SK-N-DZ (cell line): ENCODE measurements at regions not wholly inside any gene's neighbourhood (a gene's known extent, or its start where the extent isn't known, plus 50 kb on each side); places are given as distances from the start of the nearest gene placed in this dataset.

Source experiments
- DNase-seq: peaks from one replicate; pipeline ENCODE4 v3.0.0-alpha.2; 2015; ENCODE audit warnings: low spot score

DNA sequence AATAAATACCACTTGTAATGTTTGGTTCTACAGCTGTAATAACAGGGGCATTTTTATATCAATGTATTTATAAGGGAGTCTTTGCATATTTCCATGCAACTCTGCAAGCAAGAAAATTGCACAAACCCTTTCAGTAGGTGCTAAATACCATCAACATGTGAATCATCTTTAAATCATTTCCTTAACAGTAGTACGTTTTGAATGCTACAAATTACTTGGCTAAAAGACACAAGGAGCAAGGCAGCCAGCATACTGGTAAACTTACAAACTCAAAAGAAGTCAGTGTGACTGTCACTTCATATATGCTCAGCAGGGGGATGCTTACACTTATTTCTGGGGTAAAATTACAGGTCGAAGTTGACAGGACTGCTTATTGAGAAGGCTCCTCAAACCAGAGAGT is 402.4 kb downstream of the EFNB2 start:
- DNase-seq: no peak

DNA sequence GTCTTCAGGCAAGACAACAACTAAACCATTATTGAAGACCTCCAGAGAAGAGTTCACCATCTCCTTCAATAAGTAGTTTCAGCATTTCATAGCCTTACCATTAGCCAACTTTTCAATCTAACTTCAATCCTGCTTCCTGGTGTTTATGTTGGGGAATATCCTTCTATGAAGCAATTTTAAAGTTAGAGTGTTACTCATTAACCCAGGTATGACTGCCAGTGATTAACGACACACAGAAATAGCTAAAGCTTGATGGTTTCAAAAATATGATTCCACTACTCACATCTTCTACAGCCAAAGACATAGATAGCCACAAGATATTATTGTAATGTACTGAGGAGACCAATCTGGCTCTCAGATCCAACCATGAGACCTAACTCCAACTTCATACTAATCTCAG is 403.2 kb downstream of the EFNB2 start:
- no peak for DNase-seq

DNA sequence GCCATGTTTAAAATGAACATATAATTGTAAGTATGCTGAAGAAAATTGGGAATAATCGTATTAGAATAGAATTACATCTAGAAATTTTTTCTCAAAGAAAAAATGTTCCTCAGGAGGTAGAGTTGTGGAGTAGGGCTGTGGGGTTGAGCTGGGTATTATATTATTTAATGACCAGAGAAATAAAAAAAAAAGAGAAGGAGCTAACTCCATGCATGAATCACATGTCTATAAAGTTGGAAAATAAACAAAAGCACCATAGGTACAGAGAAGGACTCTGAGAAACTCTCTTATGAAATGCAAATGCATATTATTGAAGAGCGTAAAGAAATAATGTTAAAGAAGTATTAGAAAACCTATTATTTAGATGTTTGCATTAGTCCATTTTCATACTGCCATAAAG is 405.5 kb downstream of the EFNB2 start:
- no peak for DNase-seq

DNA sequence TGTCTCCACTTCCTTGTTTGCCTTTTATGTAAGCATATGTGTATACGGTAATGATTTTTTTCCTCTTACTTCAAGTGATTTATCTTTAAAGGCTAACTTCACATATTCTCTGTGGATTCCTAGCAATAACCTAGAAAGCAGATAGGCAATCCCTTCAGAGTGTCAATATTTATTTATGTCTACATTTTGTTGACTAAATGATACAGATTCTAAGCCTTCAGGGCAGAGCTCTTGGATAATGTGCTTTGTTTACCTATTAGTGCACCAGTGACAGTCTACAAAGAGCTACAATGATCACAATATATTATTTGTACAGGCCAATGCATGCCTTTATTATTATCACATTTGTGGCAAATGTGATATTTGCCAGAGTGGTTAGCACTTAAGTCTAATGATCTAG is 406.2 kb downstream of the EFNB2 start:
- DNase-seq: no peak

DNA sequence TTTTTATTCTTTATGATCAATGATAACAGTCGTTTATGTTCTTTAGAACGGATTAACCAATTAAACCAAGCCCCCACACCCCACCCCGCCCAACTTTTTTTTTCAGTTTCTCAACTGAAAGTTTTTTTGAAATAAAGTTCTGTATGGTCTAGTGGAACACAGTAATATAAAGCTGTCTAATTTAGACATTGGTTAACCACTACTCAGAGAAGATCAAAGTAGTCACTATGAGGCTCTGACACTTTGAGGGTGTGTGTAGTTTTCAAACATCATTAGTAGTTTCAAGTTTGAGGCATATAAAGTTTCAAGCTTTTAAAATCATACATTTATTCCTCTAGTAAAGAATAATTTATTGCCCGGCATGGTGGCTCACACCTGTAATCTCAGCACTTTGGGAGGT is 413.2 kb downstream of the EFNB2 start:
- no peak for DNase-seq

DNA sequence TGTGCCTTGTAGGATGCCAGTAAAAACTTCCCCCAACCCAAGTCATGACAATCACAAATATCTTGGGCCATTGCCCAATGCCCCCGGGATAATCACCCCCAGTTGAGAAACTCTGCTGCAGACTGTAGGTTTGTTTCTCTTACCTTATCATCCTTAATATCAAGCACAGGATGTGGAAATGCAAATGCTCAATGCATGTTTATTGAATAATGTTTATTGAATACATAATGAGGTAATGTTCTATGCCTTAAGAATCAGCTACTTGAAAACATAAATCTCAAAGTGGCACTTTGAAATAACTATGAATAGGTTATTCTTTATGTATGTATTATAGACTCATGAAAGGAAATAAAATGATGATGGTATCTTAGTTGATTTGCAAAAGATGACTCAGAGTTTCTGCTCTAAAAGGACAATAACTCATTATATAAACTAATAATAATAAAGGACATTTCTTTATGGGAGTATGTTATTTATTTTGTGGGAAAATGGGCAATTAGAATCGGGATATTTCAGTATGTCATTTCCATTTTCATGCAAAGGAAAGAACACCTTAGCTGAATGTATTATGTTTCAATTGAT is 414.2 kb downstream of the EFNB2 start:
- DNase-seq: no peak

DNA sequence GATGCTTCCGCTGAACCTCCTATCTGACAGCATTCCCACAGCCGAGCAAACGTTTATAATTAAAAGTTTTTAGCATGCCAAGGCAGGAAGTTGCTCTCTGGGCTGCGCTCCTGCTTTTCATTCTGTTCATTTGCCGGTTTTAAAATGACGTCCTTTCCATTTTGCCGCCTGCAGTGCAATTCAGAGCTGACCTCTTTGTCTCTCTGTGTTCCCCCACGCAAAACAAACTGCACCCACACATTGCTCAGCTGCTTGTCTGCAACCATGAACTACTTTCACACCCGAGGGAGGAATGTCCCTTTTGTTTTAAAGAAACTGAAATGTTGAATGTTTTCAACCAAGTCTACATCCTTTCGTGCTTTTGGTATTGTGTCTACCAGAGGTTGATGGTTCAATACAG is 416.5 kb downstream of the EFNB2 start:
- no peak for DNase-seq

DNA sequence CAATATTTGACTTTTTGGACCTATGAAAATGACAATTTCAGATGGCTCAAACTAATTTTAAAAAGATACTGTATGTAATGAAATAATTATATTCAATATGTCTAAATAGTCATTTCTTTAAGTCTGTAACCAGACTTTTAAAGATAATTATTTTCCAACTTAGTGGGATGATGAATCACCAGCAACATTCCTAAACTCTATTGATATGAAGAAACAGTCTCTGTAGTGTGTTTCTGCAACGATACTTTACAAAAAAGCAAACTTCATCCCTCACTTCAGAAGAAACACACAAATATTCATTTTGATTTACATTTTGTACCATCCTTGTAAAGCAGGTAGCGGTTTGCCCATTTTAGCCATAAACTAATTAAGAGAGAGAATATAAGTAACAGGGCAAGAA is 417.4 kb downstream of the EFNB2 start:
- no peak for DNase-seq

DNA sequence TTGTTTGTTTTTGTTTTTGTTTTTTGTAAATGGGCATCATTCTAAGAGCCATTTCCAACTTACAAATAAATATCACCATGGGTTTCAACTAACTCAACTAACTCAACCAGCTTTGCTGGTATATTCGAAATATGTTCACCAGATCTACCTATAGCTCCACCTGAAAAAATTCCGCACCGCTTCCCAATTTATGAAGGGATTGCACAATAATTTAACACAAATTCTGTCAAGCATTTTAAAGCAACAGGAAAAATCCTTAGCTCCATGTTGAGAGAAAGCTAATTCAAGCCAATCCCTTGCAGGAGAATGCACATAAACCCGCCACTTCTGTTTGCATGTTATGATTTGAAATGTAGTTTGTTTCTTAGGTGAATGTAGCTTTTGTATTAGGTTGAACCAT is 417.8 kb downstream of the EFNB2 start:
- no peak for DNase-seq

DNA sequence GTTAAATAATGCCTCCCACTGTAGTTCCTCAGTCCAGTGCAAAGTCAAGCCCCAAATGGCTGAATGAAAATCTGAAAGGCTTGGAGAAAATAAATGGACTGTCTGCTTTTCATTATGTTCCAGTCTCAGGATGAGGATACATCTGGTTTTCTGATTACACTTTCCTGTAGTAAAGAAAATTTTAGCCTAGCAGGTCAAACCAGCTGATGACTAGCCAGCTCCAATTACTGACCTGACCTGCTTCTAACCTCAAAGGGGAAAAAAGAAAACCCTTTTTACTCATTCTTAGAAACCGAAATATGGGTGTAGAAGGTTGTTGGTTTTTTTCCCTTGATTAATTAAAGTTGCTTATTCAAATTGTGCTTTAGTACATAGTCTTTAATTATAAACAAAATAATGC is 418.4 kb downstream of the EFNB2 start:
- DNase-seq: no peak

DNA sequence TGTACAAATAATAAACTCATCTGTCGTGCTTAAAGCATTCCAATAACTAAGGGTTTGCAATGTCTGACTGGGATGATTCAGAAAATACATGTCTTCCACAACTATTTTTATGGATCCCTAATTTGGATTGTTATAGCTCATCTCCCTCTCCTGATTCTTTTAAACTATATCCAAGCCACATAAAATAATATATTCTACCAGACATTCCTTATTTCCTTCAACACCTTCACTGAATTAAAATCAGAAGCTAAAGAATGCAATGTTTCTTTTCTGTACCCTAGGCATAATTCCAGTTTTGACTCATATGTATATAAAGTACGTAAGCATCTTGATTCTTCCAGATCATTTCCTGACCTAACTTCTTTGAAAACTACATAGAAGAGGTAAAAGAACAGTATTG is 420.4 kb downstream of the EFNB2 start:
- DNase-seq: no peak

DNA sequence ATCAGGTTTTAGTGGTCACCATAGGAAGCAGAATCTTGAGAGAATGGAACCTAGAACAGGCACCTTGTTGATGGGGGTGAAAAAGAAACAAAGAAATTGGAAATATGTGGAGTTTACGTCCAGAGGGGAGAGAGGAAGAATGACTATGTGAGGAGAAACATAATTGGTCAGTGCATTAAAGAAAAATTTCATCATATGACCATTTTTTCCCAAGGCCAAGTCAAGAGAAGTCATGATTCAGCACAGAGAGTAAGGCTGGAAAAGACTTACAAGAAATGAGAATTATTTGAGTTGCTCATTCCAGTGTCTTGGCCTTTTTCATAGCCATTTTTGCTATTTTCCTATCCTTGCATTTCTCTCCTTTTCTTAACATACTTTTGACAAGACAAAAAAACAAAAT is 421.7 kb downstream of the EFNB2 start:
- DNase-seq: no peak

DNA sequence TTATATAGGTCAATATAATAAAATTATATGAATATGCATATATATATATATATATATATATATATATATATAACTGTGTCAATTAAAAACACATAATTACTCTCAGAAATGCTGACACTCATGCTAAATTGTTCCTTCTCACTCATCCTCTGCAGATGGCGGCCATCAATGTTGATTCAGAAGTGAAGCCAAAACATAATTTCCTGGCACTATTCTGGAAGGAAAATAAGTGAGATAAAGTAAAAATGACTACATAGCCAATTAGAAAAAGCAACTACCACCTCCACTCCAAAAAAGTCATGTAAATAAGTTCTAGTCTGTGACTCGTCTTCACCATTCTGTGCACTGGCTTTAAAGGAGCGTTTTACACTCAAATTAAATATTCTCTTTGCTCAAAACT is 423.3 kb downstream of the EFNB2 start:
- no peak for DNase-seq

DNA sequence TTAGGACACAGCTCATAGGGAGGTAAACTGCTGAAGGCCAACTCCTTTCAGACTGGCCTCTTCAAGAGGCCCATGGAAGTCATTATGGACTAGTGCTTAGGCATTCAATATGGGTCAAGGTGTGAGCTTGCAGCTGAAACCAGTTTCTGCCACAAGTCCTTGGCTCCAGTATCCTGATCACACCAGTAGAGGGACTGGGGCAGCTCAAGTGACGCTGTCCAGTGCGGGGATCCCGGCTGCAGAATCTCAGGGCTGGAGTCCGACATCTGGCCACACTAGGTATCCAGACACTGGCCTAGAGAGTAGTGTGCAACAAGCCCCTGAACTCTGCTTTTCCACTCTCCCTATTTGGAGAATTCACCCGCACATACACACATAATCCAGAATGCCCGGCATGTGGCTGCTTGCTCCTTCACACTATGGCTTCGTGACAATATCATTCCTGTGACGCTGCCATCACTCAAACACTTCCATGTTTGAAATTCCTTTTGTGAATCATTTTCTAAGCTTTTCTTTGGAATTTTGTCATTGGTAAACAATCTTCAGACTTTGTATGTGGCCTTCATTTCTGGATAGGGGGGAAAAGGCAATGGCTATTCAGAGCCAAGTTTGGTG is 425.1 kb downstream of the EFNB2 start:
- DNase-seq: no peak

DNA sequence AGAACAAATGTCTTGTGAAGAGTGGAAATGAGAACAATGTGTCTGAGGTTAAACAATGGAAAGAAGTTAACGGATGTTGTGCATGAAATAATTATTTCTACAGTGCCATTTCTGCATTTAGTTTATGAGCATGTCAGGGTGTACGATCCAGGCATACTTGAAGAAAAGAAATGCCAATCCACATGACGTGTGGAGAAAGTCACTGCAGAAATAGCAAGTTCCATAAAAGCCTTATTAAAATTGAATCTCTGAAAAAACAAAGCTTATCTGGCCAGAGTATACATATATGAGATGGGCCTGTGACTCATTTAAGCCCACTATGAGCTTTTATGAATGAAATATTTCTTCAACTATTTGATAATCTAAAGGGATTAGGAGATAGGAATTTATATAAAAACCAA is 426.1 kb downstream of the EFNB2 start:
- DNase-seq: no peak

DNA sequence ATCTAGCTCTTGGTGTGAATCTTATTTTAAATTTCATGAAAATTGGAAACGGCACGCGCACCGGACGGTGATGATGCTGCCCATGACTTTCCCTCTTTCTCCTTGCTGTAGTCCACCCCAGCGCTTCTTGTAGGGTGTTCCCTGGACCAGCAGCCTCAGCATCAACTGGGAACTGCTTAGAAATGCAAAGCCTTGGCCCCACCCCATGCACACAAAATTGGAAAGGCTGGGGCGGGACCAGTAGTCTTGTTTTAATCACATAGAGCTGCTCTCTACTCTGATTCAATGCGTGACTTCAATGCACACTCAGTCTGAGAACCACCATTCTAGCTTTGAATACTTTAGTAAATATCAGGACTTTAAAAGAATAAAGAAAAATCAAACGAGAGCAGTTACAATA is 427.1 kb downstream of the EFNB2 start:
- no peak for DNase-seq

DNA sequence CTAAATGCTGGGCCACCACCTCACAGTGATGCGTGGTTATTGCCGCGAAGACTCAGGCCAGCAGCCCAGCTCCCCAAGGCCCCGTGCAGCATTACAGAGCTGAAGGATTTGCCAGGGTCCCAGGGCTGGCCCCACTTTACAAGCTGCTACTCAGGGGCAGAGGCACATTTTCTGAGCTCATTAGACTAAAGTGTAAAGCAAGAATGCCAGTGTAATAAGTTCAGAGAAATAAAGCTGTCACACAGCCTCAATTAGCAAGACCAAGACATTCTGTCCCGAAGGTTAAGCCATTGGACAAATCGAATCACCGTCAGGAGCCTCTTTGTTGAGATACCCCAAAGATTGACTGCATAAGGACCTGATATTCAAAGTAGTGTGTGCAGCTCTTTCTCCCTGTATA is 428.4 kb downstream of the EFNB2 start:
- DNase-seq: no peak

DNA sequence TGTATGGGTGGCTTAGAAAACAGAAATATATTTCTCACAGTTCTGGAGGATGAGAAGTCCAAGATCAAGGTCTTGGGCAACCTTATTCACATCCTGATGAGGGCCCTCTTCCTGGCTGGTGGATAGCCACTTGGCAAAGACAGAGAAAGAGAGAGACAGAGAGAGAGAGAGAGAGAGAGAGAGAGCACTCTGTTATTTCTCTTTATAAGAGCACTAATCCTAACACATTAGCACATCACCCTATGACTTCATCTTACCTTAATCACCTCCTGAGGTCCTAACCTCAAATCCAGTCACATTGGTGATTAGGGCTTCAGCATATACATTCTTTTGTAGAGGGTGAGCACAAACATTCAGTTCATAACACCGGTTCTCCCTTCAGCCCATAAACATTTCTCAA is 430.3 kb downstream of the EFNB2 start:
- DNase-seq: no peak

DNA sequence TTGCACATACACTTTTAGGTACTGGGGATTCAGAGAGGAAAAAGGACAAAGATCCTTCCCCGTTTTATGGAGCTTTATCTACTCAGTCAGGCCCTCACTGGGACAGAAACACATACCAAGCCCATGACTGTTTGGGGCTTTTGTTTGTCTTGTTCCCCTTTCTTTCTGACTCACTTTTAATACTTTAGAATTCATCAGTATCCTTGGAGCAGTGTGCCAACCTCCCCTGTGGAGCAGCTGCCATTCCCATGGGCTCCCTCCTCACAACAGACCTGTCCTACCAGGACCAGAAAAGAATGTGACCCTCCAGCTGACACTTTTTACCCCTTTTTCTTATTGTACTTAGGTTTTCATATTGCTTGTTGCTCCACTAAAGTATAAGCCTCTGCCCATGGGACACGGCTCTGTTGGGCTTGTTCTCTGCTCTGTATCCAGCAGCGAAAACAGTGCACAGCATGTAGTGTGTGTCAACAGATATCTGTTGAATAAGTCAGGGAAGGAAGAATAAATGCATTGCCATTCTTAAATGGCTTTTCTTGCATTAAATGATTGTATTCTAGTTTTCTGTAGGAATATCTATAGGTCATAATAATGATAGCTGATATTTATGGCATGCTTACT is 431.1 kb downstream of the EFNB2 start:
- no peak for DNase-seq

DNA sequence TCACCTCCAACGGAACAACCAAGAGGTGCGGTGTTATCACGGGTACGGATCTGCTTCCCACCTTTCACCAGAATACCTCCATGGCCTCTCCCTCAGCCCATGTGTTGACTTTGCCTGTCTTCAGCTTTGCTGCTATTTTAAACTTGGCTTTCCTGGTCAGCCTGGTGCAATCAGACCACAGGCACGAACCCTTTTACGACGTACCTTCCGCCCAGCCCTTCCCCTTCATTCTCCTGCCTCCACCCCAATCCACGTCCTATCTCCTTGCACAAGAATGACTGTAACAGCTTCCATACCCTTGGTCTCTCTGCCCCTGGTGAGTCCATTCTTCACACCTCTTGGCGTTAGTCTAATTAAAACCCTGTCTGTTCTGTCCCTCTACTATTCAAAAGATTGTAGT is 431.7 kb downstream of the EFNB2 start:
- DNase-seq: no peak

DNA sequence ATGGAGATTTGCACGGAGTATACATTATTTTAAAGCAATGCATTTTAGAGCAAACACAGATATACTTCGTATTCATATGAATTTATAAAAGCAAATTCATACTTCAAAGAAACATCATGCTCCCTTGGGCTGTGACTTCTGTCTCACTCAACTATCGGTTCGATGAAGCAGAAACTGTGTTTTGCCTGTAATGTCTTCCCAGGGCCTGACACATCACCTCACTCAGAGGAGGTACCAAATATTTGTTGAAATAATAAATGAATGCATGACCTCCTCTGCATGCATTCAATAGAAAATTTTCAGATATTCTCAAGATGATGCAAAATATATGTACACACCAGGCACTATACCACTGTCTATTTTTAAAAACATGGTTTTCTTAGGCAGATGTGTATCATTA is 432.7 kb downstream of the EFNB2 start:
- no peak for DNase-seq

DNA sequence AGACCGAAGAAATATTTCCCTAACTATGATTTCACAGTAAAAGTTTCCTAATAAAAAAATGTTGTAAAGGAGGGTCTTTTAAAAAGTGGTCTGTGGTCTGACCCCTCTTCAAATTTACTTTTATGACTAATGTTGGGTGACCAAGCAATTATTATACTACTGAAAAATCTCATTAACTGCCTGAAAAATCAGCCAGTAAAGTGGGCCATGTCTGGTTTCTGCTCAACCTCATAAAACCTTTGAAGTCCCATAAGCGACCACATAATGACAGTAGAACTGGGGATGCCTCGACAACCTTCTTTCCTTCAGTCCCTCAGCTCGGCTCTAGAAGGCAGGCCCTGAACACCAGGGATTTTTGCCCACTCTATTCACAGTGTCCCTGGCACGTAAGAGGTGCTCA is 434.3 kb downstream of the EFNB2 start:
- DNase-seq: no peak

DNA sequence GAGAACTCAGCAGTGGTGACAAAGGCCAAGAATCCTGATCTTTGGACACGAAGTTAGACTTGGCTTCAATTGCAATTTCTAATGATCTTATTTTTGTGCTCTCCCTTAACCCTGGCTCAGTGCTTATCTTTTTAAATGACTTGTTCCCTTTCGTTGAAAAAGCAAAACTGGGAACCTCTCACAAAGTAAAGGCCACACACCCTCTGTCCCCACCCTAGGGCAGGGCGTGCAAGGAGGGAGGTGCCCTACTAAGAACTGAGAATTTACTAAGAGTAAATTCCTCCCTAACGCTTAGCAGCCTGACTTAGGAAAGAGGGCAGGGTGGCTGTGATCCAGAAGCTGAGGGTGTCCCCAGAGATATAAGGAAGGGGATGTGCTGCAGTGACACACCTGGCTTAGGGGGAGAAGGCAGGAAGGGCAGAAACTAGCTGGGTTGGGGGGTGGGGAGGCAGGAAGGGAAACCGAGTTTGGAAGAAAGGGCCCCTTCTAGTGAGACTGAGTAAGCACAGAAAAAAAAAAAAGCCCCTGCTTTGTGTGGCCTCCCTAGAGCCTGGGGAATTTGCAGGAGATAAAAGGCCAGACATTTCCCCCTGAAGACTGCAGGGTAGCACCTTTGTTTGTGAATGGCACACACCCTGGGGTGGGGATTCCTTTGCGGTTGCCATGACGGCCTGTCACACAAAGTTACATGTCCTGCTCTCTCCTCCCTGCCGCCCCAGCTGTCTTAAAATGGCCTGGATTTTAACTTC is 435.1 kb downstream of the EFNB2 start:
- DNase-seq: no peak
